C1 segment of cervical spinal cord (tissue), 14 donors: ENCODE measurements at regions not wholly inside any gene's neighbourhood (a gene's known extent, or its start where the extent isn't known, plus 50 kb on each side); places are given as distances from the start of the nearest gene placed in this dataset.
"Not testable (repeated sequence)": the region's sequence is repeated elsewhere in the genome, so short reads cannot be mapped to it uniquely, and the experiment has no call there.

ENCODE experiments used
- DNase-seq, 14 donors: peaks; one replicate each; lab custom pipeline; 2025; lab: John Stamatoyannopoulos, UW

DNA sequence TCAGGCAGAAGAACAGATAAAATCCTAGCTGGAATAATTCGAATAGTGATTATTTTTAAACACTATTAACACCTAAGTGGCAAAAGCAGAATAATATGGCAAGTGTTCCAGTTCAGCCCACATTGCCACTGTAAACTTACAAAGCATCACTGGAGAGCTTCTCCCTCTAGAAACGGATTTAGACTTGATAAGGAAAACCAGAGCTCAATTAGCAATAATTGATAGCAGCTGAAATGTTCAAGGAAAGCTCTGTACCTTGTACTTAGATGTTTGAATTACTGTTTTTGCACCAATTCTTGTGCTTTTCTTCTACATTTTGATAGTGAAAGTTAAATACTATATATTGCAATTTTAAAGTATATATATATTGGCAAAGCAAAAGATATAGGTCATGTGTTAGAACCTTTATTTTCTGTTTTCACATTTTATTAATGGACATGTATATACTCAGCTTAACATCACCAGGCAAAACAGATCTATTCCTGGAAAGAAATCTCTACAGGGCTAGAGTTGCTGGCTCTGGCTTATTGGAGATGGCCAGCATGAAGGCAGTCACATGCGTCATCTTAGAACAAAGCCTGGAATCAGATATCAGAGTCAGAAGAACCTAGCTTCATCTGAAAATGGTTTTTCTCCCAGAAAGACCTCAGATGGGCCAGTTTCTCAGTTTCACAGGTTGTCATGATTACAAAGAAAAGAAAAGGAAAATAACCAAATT, 149.1 kb upstream of the CTAGE1 start:
- DNase-seq: no peak

DNA sequence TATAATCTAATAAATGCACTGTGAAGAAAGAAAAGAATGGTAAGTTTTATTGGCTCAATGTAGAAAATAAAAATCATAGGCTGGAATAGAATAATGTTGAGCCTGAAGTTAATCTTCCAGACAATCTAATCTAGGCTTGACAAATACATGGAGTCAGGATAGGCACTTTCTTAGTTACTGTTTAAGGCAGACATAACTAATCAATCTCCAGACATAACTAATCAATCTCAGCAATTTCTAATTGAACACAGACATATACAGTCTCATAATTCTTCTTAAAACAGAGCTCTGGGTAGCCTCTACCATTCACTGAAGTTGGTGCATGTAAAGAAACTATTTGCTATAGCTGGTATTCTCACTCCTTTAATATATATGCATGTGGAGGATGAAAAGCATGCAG, 150.1 kb upstream of the CTAGE1 start:
- DNase-seq: no peak

DNA sequence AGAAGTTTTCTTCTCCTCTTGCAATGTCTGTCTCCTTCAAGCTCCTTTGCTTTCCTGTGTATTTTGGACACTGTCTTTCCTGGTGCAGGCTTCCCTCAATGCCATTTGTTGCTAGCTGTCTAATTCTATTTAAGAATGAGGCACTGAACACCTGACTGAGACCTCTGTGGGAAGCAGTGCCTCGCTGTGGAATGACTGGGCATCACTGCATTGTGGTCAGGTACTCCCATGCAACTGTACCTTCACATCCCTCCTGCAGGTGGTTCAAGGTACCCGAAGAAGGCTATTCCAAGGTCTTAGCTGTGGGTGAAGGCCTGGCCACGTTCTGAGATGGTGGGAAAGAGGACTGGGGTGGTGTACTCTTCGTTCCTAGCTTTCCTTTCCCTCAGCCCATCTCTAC, 152.8 kb upstream of the CTAGE1 start:
- no peak for DNase-seq

DNA sequence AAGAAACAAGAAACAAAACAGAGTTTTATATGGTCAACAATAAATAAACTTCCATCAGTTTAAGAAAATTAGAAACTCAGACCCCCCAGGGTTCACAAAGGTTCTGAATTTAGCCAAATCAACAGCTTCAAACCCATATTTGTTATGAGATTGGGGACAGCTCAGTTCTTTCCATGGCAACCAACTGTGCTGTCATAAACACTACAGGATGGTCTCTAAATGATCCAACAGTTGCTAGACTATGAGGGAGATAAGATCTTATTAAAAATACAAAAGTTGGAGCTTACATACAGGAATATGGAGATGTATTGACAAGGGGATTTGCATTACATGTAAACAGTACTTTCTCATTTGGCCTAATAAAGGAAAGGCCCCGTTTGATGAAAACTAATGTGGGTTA, 154.6 kb upstream of the CTAGE1 start:
- no peak for DNase-seq

DNA sequence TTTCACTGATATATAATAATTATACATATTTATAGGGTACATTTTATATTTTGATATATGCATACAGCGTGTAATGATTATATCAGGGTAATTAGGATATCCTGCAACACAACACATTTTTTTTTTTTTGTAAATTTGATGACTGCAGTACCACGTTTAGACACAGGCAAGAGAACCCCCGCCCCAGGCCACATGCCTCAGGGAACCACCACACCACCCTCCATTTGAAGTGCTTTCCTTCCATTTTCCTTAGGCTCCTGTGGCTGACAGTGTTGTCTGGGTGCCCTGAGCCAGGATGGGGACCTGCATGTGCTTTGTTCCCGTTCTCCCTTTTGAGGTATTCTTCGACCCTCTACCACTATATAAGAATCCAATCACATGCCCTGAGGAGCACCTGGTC, 161.6 kb upstream of the CTAGE1 start:
- DNase-seq: no peak

- DNase-seq: no peak
Measured at GRCh38 chr18:22585333-22585732, 167.6 kb upstream of the CTAGE1 start.

GRCh38 chr18:22585821-22586220, 168.1 kb upstream of the CTAGE1 start:
- DNase-seq: no peak

DNA sequence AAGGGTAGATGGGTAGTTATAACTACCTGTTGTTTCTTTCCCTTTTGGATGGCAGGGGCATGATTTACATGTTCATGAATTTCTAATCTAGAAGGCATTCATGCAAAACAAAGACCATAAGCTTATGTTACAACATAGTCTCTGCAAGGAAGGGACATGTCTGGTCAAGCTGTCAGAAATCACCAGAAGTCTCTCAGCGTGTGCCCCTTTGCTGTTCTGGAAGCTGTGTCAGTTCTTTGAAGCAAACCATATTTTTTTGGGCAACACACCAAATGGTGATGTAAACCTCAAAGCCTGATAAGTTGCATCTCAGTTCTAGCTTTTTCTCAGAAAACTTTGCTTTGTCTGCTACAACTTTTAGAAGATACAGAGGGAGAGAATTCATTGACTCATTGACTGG, 173.5 kb upstream of the CTAGE1 start:
- no peak for DNase-seq

DNA sequence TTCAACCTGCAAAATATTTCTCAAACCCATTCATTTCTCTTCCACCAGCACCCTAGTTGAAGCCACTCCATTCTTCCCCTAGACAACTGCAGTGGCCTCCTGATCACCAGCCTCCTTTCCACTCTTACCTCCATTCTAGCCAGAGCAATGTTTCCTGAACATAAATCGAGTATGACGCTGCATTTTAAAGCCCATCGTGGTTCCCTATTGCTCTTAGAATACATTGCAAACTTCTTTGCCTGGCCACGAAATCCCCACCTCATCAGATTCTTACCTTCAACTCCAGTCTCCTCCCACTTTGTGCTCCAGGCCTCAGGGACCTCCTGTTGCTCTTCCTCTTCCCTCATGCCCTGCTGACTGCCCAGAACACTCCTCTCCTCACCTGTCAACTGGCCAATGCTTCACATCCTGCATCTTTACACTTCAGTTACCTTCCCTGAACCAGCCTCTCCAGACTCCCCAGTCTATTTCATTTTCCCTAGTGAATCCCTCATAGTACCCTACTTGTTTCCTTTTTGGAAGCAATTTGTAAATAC, 176.5 kb upstream of the CTAGE1 start:
- no peak for DNase-seq

GRCh38 chr18:22601481-22601880, 183.8 kb upstream of the CTAGE1 start:
- no peak for DNase-seq

GRCh38 chr18:22602456-22602855, 184.7 kb upstream of the CTAGE1 start:
- DNase-seq: not testable (repeated sequence)

DNA sequence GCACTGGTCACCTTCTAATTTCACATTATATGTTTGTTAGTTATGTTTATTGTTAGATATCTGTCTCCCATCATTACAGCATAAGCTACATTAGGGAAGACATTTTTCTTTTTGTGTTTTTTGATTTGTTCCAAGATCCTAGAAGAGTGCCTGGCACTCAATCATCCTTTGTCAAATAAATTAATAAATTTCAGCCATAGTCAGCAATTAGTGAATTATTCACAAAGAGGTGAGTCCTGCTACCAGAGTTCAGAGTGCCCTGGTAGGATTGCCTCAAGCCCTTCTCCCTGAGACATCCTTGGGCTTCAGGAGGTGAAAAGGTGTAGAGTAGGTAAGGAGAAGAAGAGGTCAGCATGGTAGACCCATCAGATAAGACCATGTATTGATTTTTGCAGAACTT, 186.2 kb upstream of the CTAGE1 start:
- DNase-seq: no peak

DNA sequence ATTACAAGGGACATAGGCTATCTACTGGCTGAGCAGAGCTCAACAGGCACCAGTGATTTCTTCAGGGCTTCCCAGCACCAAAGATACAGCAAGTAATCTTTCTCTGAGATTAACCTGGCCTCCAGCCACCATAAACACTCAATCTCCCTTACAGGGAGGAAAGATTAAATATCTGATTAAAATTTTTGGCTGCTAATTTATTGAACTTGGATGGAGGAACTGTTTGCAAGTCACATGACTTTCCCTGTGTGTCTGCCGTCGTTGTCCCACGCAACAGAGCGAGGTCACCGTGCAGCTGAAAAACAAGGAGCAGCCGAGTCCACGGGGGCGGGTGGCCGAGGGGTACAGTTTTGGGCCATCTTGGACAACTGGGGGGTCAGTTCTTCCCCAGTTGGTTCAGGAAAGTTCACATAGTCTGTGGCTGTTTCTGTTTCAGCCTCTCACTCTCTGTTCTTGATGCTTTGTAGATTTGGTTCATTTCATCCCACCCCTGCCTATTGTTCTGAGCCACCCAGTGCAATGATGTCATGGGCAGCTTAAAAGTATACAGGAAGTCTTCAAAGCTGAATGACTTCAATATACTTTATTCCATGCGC, 186.8 kb upstream of the CTAGE1 start:
- no peak for DNase-seq

DNA sequence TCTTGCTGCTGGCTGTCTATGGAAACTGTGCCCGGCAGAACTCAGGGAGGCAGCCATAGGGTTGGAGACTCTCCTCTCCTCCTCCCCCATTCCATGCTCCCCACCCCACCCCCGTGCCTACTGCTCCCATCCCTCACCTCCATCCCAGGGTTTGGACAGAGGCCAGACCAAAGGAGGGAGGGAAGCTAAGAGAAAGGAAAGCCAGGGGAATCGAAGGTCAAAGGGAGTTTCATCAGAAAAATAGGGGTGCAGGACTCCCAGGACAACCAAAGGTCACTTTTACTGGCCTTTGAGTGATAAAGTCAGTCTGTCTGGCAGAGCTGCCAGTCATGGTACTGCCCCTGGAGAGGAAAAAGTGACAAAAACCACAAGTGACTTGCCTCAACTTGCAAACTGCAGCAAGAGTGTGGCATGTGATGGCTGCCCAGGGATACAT, 187.3 kb upstream of the CTAGE1 start:
- DNase-seq: no peak

GRCh38 chr18:22605736-22606135, 188.0 kb upstream of the CTAGE1 start:
- no peak for DNase-seq

GRCh38 chr18:22606563-22607283, 189.0 kb upstream of the CTAGE1 start:
- no peak for DNase-seq

DNA sequence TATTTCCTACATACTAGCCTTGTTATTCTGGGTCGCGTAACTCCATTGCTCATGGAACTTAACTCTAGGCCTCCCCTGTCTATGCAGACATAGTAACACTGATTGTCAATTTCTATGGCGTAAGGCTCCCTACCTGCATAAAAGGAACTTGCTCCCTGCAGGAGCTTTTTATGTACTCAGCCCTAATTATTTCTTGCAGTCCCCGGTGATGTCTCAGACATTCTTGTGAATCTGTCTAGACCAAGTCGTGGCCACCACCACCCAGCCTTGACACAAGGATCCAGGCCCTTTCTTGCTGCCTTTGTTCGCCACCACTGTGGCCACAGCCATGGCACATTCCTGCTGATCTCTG, 189.5 kb upstream of the CTAGE1 start:
- no peak for DNase-seq

GRCh38 chr18:22608847-22609246, 191.1 kb upstream of the CTAGE1 start:
- DNase-seq: no peak

DNA sequence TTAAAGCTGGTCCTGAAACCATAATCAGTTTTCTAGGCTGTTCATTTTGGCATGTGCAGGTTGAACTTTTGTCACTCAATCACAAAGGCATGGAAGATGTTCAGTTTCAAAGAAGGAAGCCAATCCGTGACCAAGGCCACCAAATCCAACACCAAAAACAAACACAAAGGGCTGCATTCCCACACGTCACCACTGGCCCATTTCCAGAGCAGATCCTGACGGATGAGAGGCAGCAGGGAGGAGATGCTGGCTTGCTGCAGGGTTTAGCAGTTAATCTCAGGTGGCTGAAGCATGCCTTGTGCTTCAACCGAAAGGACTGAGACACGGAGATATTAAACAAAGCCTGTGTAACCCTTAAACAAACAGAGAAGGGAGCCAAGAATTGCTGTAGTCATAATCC, 191.9 kb upstream of the CTAGE1 start:
- peak in 1 of 14 donors; percentile 1 for DNase-seq

DNA sequence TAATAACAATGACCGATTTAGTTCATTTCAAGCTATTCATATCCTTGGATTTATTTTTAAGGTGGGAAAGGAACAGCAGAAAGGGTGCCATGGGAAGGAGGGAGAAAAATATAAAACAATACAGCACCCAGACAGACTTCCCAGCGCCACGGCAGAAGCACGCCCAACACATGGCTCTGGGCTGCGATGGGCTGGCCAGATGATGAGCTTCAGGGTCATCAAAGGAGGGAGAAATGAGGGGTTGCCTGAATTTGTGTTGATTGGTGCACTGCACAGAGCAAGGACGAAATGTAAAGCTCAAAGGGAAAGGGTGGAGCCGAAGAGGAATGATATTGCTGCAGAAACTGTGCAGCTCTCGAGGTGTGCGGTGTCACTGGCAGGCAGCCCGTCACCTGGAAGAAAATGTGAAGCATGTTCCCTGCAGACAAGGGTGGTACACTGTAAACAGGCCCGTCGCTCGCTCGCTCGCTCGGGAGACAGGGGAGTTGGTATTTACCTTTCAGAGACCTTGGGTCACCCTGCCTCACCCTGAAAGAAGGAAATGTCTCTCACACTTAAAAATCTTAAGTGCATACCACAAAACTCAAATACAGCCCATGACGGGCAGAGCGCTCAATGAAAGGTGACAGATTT, 195.5 kb upstream of the CTAGE1 start:
- no peak for DNase-seq

DNA sequence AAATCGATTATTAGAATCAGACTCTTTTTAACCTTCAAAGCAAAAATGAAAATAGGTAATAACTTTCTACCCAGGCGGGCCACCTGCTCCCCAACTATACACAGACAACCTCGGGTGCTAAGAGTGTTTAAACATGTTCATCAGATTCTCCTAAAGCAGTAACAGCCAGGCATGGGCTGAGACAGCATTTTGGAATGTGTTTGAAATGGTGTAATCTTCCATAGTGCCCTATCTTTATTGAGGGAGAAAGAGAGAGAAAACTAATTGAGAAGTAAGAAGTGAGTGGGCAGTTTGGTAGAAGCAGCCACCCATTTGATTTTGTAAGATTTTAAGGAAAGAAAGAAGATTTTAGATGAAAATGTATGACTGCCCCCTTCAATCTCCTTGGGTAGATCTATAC, 196.1 kb upstream of the CTAGE1 start:
- DNase-seq: no peak

- no peak for DNase-seq
Measured at GRCh38 chr18:22623513-22623912, 205.8 kb upstream of the CTAGE1 start.
